ENCODE measurements at regions not wholly inside any gene's neighbourhood (a gene's known extent, or its start where the extent isn't known, plus 50 kb on each side); places are given as distances from the start of the nearest gene placed in this dataset.
A peak's percentile ranks its signal among the peaks of the same experiment; 100 is the strongest.

GRCh38 chr3:34238407-34238806 lies 440.0 kb downstream of the PDCD6IP start:
- intact Hi-C loops (cut with micrococcal nuclease; ENCODE audit: unreplicated experiment) (no loop called here), in situ Hi-C loops (cut with MboI) (no loop called here)
- H3K4me1 ChIP-seq (ENCODE audit: control insufficient read depth, insufficient read depth, low read length), result no peaks in the 10 kb centered on the region
- H3K27me3 ChIP-seq (replicated peaks in 1 of 2; ENCODE audit: control insufficient read depth in 2 of 2, insufficient read depth in 2 of 2, low read length in 1 of 2), result no peaks in the 10 kb centered on the region
- 24% methylated on average over 1 of the region's 1 CpG for WGBS (ENCODE audit: insufficient coverage, insufficient replicate concordance, low lambda C conversion rate, missing lambda C conversion rate)
- H3K4me2 ChIP-seq (ENCODE audit: control insufficient read depth, insufficient read depth), result no peak overlapping the region
- no peak for TF ChIP-seq SMC3 (IDR thresholded peaks at IDR 0.05; ENCODE audit: borderline replicate concordance, low read length)
- no peak for TF ChIP-seq TCF7 (IDR thresholded peaks at IDR 0.05; ENCODE audit: borderline replicate concordance)
- no peak for TF ChIP-seq CBFB (IDR thresholded peaks at IDR 0.05; ENCODE audit: low read depth)
- TF ChIP-seq, protein P1, sequence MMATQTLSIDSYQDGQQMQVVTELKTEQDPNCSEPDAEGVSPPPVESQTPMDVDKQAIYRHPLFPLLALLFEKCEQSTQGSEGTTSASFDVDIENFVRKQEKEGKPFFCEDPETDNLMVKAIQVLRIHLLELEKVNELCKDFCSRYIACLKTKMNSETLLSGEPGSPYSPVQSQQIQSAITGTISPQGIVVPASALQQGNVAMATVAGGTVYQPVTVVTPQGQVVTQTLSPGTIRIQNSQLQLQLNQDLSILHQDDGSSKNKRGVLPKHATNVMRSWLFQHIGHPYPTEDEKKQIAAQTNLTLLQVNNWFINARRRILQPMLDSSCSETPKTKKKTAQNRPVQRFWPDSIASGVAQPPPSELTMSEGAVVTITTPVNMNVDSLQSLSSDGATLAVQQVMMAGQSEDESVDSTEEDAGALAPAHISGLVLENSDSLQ (IDR thresholded peaks at IDR 0.05), result no peak
- no peak for TF ChIP-seq ETV6 (conservative IDR thresholded peaks at IDR 0.05 in 1 of 2, IDR thresholded peaks at IDR 0.05 in 1 of 2; ENCODE audit: borderline replicate concordance in 1 of 2, low read depth in 1 of 2)
- TF ChIP-seq ZNF687 (IDR thresholded peaks at IDR 0.05), result no peak
- no peak for TF ChIP-seq KAT2A (conservative IDR thresholded peaks at IDR 0.05; ENCODE audit: control insufficient read depth, low read depth, low read length)
- no peak for TF ChIP-seq CHD4 (IDR thresholded peaks at IDR 0.05)
- TF ChIP-seq RB1 (IDR thresholded peaks at IDR 0.05; ENCODE audit: borderline replicate concordance), result no peak
- TF ChIP-seq, protein P2, sequence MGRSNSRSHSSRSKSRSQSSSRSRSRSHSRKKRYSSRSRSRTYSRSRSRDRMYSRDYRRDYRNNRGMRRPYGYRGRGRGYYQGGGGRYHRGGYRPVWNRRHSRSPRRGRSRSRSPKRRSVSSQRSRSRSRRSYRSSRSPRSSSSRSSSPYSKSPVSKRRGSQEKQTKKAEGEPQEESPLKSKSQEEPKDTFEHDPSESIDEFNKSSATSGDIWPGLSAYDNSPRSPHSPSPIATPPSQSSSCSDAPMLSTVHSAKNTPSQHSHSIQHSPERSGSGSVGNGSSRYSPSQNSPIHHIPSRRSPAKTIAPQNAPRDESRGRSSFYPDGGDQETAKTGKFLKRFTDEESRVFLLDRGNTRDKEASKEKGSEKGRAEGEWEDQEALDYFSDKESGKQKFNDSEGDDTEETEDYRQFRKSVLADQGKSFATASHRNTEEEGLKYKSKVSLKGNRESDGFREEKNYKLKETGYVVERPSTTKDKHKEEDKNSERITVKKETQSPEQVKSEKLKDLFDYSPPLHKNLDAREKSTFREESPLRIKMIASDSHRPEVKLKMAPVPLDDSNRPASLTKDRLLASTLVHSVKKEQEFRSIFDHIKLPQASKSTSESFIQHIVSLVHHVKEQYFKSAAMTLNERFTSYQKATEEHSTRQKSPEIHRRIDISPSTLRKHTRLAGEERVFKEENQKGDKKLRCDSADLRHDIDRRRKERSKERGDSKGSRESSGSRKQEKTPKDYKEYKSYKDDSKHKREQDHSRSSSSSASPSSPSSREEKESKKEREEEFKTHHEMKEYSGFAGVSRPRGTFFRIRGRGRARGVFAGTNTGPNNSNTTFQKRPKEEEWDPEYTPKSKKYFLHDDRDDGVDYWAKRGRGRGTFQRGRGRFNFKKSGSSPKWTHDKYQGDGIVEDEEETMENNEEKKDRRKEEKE (IDR thresholded peaks at IDR 0.05), result no peak
- no peak for TF ChIP-seq NBN (IDR thresholded peaks at IDR 0.05)
- no peak for TF ChIP-seq NFXL1 (IDR thresholded peaks at IDR 0.05; ENCODE audit: borderline replicate concordance)
- no peak for TF ChIP-seq ZBTB11 (CRISPR knock-in tag; IDR thresholded peaks at IDR 0.05)
- CTCF ChIA-PET, result no interaction called here
- ATAC-seq, result peak; percentile 55
- peak overlapping the region; percentile 38 for H2AFZ ChIP-seq (ENCODE audit: control insufficient read depth, low read depth, low read length)
- no peak for FAIRE-seq
- DNase-seq (ENCODE audit: low read depth, low spot score), result no peak
- H3K27ac ChIP-seq (ENCODE audit: control insufficient read depth, insufficient read depth), result no peak overlapping the region
- H3K9me3 ChIP-seq (replicated peaks; ENCODE audit: control insufficient read depth, insufficient read depth, low read length), result no peaks in the 10 kb centered on the region
- H4K20me1 ChIP-seq (ENCODE audit: control insufficient read depth, insufficient read depth), result no peaks in the 10 kb centered on the region
- RAD21 ChIA-PET (ENCODE audit: unreplicated experiment), result no interaction called here
- SMC1A ChIA-PET (ENCODE audit: uncharacterized antibody, unreplicated experiment), result no interaction called here
- no TSS peak for BruUV-seq (replicated peaks)
- no peak overlapping the region for H3K9ac ChIP-seq (ENCODE audit: control insufficient read depth, insufficient read depth, low read length)
- POLR2A ChIA-PET, result no interaction called here
- H3K36me3 ChIP-seq (ENCODE audit: control insufficient read depth in 2 of 2, insufficient read depth in 2 of 2, low read length in 1 of 2), result no peaks in the 10 kb centered on the region
- H3K4me3 ChIP-seq, result no peak overlapping the region
- no peaks in the 10 kb centered on the region for H3K79me2 ChIP-seq (ENCODE audit: control insufficient read depth, insufficient read depth, low read length)
